GM13976 (cell line): ENCODE measurements at regions not wholly inside any gene's neighbourhood (a gene's known extent, or its start where the extent isn't known, plus 50 kb on each side); places are given as distances from the start of the nearest gene placed in this dataset.

Source experiments
- DNase-seq: peaks from one replicate; pipeline ENCODE4 v3.0.0; 2012; ENCODE audit warnings: low spot score
- CTCF ChIP-seq: IDR thresholded peaks from 2 replicates; pipeline ENCODE4 v1.5.1; 2012; ENCODE audit warnings: borderline replicate concordance, mild to moderate bottlenecking; ENCODE audit not compliant: insufficient read depth; ENCODE audit errors: extremely low read depth, missing control alignments, control extremely low read depth
- in situ Hi-C: fragments of 300-500 bp; cut with MboI; formaldehyde crosslinking; loops from one replicate; pipeline ENCODE4 v1.12.0; 2022; ENCODE audit warnings: low sequenced_read_pairs, mixed read lengths, inconsistent platforms; ENCODE audit not compliant: unreplicated experiment

GRCh38 chr9:8262625-8263622 lies 463.3 kb upstream of the DMAC1 start:
- DNase-seq = no peak
- TF ChIP-seq CTCF = no peak
- in situ Hi-C loops = no loop called here

GRCh38 chr9:8261737-8262136 lies 462.2 kb upstream of the DMAC1 start:
- DNase-seq = no peak
- in situ Hi-C loops = no loop called here
- no peak for TF ChIP-seq CTCF

GRCh38 chr9:8259028-8259427 lies 459.4 kb upstream of the DMAC1 start:
- TF ChIP-seq CTCF = no peak
- in situ Hi-C loops = no loop called here
- DNase-seq = no peak

- no peak for DNase-seq
- no peak for TF ChIP-seq CTCF
- in situ Hi-C loops = no loop called here
These were observed 457.3 kb upstream of the DMAC1 start for GRCh38 chr9:8256880-8257279.

GRCh38 chr9:8255850-8256249 lies 456.3 kb upstream of the DMAC1 start:
- in situ Hi-C loops = no loop called here
- no peak for DNase-seq
- TF ChIP-seq CTCF = no peak

- DNase-seq = no peak
- no peak for TF ChIP-seq CTCF
- in situ Hi-C loops = no loop called here
These were observed 455.0 kb upstream of the DMAC1 start for GRCh38 chr9:8254541-8254940.
